ENCODE measurements at regions not wholly inside any gene's neighbourhood (a gene's known extent, or its start where the extent isn't known, plus 50 kb on each side); places are given as distances from the start of the nearest gene placed in this dataset.

DNA sequence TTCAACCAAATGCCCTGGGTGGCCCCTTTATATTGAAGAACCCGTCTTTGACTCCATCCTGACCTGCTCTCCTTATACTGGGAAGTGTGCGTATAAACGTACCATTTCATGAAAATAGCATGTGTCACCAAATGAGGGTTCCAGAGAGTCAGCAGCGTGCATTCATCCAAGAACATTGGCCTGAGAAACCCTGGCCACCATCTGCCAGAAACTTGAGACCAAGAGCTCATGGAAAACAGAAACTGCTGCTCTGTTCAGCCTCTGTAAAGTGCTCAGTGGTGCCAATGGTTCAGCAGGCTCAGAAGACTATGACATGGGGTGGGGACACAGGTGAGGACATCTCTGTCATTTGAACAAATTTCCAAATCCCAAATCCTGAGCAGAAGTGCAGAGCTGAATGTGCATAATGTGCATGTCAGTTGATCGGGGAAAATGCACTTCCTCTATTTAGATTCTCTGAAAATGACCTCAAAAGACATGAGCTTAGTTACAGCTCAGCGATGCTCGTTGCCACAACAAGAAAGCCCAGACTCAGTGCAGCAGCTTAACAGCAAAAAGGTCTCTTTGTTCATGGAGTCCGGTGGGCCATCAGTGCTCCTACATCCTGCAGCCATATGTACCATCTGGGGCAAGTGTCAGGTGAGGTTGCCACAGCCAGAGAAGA is 176.1 kb downstream of the ATPSCKMT start:
- TF ChIP-seq CTCF (IDR thresholded peaks at IDR 0.05; ENCODE audit: low read depth, low read length), result no peak
- in situ Hi-C loops (cut with HindIII; ENCODE audit: low sequenced_read_pairs), result no loop called here
- H3K4me3 ChIP-seq (ENCODE audit: low read depth, low read length), result no peak overlapping the region
- no peak for DNase-seq (ENCODE audit: low read depth, low spot score)

GRCh38 chr5:10069637-10070313 is 179.9 kb downstream of the ATPSCKMT start:
- in situ Hi-C loops (cut with HindIII; ENCODE audit: low sequenced_read_pairs), result no loop called here
- TF ChIP-seq CTCF (IDR thresholded peaks at IDR 0.05; ENCODE audit: low read depth, low read length), result no peak
- DNase-seq (ENCODE audit: low read depth, low spot score), result no peak
- H3K4me3 ChIP-seq (ENCODE audit: low read depth, low read length), result no peak overlapping the region

DNA sequence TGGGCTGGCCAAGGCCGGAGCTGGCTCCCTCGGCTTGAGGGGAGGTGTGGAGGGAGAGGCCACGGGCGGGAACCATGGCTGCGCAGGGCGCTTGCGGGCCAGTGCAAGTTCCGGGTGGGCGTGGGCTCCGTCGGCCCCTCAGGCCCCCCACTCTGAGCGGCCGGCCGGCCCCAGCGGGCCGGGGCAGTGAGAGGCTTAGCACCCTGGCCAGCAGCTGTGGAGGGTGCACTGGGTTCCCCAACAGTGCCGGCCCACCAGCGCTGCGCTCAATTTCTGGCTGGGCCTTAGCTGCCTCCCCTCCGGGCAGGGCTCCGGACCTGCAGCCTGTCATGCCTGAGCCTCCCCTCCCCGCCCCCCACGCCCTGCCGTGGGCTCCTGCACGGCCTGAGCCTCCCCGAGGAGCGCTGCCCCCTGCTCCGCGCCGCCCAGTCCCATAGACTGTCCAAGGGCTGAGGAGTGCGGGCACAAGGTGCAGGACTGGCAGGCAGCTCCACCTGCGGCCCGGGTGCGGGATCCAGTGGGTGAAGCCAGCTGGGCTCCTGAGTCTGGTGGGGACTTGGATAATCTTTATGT is 184.2 kb downstream of the ATPSCKMT start:
- no peak overlapping the region for H3K4me3 ChIP-seq (ENCODE audit: low read depth, low read length)
- no peak for DNase-seq (ENCODE audit: low read depth, low spot score)
- no peak for TF ChIP-seq CTCF (IDR thresholded peaks at IDR 0.05; ENCODE audit: low read depth, low read length)
- in situ Hi-C loops (cut with HindIII; ENCODE audit: low sequenced_read_pairs), result no loop called here

DNA sequence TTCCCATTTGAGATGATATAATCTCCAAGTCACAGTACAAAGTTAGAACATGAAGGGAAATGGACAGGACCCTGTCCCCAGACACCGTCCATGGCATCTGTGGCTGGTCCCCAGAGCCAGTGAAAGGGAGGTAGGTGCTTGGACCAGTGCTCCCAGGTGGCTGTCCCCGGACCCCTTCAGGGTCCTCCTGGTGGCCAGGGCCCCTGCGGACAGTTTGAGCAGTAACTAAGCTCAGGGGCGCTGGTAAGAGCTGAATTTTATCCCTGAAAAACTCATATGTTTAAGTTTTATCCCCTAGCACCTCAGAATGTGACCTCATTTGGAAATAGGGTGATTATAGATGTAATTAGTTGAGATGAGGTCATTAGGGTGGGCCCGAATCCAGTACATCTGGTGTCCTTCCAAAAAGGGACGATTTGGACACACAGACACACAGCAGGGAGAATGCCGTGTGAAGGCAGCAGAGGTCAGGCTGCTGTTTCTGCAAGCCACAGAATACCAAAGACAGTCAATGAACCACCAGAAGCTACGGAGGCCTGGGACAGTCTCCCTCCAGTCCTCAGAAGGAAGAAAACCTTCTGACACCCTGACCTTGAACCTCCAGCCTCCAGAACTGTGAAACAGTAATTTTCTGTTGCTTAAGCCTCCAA is 185.0 kb downstream of the ATPSCKMT start:
- no peak overlapping the region for H3K4me3 ChIP-seq (ENCODE audit: low read depth, low read length)
- no peak for TF ChIP-seq CTCF (IDR thresholded peaks at IDR 0.05; ENCODE audit: low read depth, low read length)
- in situ Hi-C loops (cut with HindIII; ENCODE audit: low sequenced_read_pairs), result no loop called here
- no peak for DNase-seq (ENCODE audit: low read depth, low spot score)

DNA sequence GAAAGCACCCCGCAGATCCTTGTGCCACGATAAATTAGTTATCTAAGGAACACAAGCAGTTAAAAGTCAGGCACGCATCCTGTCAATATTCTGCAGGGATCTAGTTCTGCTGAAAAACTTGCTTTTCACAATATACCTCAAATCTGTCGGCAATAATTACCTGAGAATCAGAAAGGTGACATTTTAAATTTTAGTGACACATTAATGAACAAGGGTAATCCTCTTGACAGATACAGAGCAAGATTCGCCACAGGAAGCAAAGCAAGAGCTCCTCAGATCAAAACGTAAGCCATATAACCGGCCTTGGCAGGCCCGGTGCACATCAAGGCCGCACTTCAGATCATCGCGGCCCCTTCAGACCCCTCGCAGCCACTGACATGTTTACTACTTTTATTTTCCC is 185.7 kb downstream of the ATPSCKMT start:
- DNase-seq (ENCODE audit: low read depth, low spot score), result no peak
- no peak for TF ChIP-seq CTCF (IDR thresholded peaks at IDR 0.05; ENCODE audit: low read depth, low read length)
- in situ Hi-C loops (cut with HindIII; ENCODE audit: low sequenced_read_pairs), result no loop called here
- no peak overlapping the region for H3K4me3 ChIP-seq (ENCODE audit: low read depth, low read length)

DNA sequence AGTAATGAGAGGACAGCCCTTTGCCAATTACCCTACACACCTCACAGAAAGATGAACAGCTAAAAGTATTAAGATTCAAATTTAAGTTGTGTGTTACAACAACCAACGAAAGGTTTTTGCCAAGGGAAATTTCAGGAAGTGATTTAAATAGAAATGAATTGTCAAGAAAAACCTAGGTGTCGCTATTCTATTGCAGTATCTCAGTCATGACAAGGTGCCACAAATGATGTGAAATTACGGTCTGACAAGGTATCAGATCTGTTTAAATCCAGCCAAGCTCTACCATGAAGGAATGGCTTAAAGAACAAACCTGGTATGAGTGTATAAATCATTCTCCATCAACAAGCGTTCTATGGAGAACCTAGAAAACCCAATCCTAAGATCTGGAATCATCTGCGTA is 189.7 kb downstream of the ATPSCKMT start:
- no peak for DNase-seq (ENCODE audit: low read depth, low spot score)
- in situ Hi-C loops (cut with HindIII; ENCODE audit: low sequenced_read_pairs), result no loop called here
- TF ChIP-seq CTCF (IDR thresholded peaks at IDR 0.05; ENCODE audit: low read depth, low read length), result no peak
- H3K4me3 ChIP-seq (ENCODE audit: low read depth, low read length), result no peak overlapping the region

Measured in astrocyte of the spinal cord (primary cell).